ENCODE measurements at regions not wholly inside any gene's neighbourhood (a gene's known extent, or its start where the extent isn't known, plus 50 kb on each side); places are given as distances from the start of the nearest gene placed in this dataset.

DNA sequence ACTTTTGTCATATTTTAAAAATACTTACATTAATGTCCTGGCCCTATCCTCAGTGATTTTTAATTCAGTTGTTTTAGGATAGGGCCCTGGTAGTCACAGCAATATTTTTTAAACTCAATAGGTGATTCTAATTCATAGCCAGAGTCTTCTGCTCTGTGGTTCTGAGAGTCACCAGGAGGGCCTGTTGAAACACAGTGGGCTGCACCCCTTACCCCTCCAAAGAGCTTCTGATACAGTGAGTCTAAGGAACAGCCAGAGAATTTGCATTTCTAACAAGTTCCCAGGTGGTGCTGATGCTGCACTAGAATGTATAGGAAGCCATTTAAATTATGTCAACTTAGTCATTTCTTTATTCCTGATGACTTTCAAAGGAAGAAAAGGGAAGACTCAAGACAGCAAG, 458.3 kb upstream of the ARRDC3 start:
- TF ChIP-seq POLR2A (IDR thresholded peaks at IDR 0.05; ENCODE audit: extremely low read depth, insufficient read length) = no peak
- TF ChIP-seq, protein P1, sequence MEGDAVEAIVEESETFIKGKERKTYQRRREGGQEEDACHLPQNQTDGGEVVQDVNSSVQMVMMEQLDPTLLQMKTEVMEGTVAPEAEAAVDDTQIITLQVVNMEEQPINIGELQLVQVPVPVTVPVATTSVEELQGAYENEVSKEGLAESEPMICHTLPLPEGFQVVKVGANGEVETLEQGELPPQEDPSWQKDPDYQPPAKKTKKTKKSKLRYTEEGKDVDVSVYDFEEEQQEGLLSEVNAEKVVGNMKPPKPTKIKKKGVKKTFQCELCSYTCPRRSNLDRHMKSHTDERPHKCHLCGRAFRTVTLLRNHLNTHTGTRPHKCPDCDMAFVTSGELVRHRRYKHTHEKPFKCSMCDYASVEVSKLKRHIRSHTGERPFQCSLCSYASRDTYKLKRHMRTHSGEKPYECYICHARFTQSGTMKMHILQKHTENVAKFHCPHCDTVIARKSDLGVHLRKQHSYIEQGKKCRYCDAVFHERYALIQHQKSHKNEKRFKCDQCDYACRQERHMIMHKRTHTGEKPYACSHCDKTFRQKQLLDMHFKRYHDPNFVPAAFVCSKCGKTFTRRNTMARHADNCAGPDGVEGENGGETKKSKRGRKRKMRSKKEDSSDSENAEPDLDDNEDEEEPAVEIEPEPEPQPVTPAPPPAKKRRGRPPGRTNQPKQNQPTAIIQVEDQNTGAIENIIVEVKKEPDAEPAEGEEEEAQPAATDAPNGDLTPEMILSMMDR (IDR thresholded peaks at IDR 0.05; ENCODE audit: low read depth, low read length) = no peak

Data from NB4 (cell line).